Central memory CD4-positive, alpha-beta T cell (primary cell): ENCODE measurements at regions not wholly inside any gene's neighbourhood (a gene's known extent, or its start where the extent isn't known, plus 50 kb on each side); places are given as distances from the start of the nearest gene placed in this dataset.
"Not testable (repeated sequence)": the region's sequence is repeated elsewhere in the genome, so short reads cannot be mapped to it uniquely, and the experiment has no call there.

Source experiments
- DNase-seq: peaks from one replicate; pipeline ENCODE4 v3.0.0; 2022

DNA sequence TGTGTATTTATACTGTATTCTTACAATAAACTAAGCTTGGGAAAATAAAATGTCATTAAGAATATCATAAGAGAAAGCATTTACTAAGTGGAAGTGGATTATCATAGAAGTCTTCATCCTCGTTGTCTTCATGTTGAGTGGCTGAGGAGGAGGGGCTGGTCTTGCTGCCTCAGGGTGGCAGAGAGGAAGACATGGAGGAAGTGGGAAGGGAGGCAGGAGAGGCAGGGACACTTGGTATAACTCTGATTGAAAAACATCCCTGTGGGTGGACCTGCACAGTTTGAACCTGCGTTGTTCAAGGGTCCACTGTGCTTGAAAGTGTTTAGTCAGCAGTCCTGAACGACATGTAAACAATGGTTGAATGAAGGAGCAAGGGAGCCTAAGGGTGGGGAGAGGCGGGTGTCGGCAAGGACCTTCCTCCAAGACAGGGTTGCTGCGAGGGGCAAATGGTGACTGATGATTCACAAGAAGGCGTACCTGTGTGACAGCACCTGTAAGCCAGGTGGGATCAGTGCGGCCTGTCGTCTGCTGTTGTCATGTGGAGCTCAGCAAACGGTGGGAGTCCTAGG, 103.8 kb upstream of the KLF13 start:
- no peak for DNase-seq

DNA sequence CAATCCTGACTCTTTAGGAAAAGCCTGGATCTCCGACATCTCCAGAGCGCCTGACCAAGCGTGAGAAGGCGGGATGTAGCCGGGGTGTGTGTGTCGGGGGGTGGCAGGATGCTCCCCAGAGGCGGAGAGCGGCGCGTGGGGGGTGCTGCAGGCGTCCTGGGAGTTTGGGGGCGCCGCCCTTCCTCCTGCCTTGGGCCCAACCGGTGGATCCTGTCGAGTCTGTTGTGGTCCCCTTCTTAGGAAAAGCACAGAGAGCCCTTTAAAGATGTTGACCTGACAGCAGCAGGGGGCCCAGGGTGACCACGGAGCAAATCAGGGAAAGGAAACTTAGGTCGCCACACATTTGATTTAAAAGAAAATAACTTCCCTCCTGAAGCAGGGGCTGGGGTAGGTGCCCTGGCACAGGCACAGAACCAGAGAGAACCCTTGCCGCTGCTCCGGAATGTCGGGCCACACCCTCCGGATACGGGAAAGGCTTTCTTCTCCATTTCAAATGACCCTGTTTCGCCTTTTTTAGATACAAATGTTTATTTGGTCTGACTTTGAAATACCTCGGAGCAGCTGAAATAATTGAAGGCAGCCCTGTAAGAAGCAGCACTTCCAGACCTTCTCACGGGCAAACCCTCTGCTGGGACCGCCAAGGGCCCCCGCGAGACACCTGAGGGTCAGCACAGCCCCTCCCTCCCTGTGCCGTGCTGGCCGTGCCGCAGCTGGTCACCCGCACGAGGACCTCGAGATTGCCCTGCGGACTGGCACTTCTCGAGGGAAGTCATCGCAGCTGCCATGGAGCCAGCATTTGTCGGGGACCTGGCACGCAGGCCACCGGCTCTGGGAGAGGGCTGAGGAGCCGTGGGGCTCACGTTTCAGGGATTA, 102.9 kb upstream of the KLF13 start:
- no peak for DNase-seq

DNA sequence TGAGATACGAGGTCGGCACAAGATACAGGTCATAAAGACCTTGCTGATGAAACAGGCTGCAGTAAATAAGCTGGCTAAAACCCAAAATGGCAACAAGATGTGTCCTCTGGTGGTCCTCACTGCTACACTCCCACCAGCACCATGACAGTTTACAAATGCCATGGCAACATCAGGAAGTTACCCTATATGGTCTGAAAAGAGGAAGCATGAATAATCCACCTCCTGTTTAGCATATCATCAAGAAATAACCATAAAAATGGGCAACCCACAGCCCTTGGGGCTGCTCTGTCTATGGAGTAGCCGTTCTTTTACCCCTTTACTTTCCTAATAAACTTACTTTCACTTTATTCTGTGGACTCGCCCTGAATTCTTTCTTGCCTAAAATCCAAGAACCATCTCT, 102.0 kb upstream of the KLF13 start:
- not testable (repeated sequence) for DNase-seq

DNA sequence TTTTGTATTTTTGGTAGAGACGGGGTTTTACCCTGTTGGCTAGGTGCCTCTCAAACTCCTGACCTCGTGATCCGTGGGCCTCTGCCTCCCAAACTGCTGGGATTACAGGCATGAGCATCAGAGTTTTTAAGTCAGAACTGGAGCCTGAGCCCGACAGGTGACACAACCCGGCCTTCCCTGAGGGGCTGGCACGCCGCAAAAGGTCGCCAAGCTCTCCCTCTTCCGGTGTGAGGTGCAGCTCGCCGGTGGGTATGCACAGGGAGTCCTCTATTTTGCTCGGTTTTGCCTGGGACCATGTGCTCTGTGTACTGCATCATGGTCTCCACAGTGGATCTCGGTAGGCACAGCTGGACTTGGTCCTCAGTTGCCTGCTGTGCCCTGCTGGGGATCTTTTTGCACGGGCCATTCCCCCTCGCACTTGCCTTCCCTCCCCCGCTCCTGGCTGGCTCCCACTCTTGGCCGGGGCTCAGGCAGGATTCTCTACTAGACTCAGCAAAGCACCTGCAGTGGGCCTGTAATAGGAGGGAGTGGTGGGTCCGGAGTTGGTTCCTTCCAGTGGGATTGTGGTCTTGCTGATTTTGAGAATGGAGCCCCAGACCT, 101.2 kb upstream of the KLF13 start:
- DNase-seq = no peak

DNA sequence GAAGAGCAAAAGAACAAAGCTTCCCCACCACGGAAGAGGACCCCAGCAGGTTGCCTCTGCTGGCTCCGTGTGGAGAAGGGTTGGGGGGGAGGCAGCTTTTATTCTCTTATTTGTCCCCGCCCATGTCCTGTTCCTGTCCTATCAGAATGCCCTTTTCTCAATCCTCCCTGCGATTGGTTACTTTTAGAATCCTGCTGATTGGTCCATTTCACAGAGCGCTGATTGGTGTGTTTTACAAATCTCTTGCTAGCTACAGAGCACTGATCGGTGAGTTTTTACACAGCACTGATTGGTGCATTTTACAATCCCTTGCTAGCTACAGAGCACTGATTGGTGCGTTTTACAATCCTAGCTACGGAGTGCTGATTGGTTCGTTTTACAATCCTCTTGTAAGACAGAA, 100.6 kb upstream of the KLF13 start:
- no peak for DNase-seq

DNA sequence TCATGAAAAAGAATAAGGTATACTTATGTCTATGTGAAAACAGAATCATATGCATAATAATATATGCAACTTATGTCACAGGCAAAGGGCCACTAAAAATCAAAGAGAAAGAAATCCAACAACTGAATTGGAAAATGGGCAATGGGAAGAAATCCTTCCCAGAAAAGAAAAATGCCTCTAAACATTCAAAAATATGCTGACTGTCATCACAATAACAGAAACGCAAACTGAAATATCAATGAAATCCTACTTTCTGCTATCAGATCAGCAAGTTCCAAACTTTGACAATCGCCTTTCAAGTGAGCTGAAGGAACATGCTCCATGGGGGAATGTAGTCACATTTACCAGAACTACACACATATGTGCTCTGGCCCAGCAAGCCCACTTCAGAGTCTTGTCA, 99.4 kb upstream of the KLF13 start:
- no peak for DNase-seq

DNA sequence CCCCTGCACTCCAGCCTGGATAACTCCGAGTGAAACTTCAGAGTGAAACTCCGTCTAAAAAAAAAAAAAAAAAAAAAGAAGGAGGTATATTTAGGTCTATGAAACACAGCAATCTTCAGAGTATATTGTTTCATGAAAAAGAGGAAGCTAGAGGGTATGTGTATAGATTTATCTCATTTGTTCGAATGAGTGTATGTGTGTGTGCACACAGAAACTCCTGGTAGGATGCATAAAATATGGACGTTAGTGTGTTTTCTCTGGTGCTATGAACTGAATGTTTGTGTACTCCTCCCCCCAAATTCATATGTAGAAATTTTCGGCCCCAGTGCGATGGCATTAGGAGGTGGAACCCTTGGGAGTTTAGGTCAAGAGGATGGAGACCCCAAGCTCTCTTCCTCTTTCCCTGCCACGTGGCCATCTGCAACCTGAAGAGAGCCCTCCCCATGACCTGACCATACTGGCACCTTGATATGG, 98.6 kb upstream of the KLF13 start:
- DNase-seq = no peak

DNA sequence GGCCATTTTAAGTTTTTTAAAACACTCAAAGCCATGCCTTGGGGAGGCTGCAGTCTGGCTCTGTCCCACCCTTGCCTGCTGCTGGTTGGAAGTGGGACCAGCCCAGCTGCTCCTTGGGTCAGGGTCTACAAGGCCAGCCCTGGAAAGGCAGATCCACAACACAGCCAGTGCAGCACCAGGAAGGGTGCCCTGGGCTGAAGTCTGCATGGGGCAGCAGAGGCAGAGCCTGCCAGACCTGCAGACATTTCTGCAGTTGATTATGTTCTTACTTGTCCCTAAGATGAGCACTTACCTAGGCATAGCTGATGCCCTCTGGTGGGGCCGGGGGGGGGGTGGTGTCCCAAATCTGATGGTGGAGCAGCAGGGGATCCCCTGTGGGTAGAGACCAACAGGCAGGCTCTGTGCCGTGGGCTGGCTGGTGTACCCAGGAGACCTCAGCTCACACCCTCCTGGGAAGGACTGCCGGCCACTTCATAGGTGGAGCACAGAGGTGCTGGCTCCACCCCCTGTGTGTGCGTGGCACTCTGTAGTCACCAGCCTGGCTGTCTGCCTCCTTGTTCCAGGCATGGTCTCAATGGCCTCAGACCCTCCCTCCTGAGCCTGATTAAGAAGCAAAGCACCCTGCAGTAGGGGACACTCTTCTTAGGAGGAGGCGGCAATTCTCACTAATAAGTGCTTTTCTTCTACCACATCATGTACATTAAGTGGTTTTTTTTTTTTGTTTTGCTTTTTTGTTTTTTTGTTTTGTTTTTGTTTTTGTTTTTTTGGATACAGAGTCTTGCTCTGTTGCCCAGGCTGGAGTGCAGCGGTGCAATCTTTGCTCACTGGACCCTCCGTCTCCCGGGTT, 97.4 kb upstream of the KLF13 start:
- DNase-seq = no peak

DNA sequence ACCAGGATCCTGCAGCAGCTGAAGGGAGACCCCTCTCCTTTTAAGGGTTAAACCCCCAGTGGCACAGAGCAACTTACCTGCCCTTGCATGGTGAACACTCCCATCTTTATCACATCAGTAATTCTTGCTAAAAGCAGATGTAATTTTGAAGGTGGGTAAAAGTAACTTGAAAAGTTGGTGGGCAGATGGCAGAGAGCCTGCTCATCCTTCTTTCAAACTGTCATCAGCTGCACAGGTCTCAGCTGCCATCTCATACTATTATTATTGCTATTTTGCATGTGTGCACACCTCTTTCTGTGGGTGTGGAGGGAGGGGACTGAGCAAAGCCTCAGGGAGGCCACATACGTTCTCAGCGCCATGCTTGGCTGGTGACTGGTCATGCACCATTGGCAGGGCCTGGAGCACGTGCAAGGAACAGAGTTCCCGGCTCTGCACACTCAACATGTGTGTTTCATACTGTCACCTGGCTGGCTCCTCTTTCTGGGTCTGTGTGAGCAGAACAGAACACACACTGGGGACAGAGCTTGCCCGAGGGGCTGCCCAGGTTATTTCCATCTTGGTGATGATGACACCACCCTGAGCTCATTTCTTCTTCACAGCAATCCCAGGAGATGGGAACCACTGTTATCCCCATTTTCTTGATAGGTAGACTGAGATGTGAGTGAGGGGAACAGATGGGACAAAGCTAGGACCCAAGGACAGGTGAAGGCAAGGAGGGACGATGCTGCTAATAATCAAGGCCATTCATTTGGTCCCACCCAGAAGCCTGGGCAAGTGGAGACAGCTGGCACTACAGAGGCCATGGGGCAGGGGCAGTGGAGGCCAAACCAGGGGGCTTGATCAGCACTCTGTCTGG, 95.8 kb upstream of the KLF13 start:
- no peak for DNase-seq

DNA sequence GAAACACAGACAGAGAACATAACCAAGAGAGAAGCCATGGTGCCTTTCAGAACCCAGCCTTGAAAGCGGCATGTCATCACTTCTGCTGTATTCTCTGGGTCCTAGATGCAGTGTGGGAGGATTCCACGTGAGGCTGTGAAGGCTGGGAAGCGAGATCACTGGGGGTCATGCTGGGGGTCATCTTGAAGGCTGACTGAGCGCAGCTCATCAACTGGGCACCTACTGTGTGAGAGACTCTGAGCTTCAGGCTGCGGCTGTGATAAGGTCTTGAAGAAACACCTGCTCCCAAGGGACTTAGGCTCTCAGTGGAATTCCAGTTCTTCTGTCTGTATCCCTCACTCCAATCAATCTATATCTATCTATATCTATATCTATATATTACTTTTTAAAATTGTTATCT, 91.8 kb upstream of the KLF13 start:
- DNase-seq = no peak

DNA sequence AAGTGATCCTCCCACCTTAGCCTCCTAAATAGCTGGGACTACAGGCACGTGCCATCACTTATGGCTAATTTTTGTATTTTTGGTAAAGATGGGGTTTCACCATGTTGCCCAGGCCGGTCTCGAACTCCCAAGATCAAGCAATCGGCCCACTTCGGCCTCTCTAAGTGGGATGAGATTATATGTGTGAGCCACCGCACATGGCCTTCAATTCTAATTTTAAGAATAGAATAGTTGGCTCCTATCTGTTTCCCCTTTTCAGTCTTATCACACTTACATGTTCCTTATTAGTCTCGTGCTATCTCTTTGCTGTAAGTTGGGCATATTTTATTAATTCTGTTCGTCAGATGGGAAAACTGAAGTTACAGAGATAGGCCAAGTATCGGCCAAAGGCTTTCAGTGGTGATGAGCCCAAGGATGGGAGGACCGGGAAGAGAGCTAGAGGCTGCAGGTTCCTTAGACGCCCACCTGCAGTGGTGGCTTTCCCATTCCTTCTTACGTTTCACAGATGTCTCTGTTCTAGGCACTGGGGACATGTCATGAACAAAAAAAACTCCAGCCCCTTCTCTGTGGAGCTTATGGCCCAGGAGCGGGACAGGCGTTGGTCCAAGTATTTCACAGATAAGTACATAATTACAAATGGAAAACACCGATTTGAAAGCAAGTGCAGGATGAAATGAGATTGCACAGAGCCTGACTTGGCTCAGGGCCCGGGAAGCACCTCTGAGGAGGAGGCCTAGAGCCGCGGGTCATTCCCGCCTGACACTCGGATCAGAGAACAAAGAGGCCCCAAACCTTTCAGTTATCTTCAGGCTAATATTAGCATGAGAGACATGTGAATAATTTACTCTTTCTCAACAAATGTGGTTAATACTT, 91.1 kb upstream of the KLF13 start:
- DNase-seq = no peak

DNA sequence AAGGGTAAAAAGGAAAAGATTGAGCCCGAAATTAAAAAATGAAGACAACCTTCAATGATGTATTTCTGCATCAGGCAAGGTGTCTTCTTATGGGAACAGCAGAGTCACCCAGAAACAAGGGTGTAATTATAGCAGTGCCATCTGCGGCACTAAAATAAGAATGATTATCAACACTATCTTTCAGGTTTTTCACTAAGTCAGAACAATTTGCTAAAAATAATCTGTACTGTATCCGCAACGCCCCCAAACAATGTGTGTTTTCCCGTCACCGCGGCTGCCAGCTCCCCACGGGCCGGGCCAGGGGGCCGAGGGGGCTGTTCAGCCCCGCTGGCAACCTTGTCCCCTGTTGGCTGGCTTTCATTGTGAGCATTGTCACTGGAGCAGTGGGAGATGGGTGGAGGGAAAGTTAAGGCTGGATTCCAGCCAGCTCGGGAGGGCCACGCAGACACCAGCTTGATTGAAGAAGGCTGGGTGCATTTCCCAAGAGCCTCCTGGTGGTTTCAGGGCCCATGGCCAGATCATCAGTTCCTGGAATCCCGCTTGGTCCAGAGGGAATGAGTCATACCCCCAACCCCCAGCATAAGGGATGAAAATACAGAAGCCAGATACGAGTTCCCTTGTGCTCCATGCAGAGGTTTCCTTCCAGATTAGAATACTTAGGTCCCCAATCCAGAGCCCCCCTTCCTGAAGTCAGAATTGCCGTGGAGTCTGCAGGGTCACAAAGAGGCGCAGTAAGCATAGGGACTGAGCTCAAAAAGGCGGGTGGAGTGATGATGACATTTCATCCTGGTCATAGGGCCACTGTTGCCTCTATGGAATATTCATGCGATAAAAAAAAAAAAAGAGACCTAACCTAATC, 90.2 kb upstream of the KLF13 start:
- DNase-seq = no peak

DNA sequence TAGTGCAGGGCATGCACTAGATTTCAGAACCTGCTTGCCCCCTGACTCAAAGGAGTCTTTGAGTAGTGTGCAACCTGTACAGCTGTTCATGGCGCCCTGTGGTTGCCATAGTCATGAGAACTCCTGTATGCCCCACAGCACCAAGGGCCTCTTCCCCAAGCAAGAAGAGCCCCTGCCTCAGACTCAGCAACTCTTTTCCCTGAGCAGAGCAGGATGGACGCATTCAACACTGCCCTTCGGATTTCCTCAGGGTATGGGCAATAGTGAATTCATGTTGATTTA, 89.7 kb upstream of the KLF13 start:
- no peak for DNase-seq

DNA sequence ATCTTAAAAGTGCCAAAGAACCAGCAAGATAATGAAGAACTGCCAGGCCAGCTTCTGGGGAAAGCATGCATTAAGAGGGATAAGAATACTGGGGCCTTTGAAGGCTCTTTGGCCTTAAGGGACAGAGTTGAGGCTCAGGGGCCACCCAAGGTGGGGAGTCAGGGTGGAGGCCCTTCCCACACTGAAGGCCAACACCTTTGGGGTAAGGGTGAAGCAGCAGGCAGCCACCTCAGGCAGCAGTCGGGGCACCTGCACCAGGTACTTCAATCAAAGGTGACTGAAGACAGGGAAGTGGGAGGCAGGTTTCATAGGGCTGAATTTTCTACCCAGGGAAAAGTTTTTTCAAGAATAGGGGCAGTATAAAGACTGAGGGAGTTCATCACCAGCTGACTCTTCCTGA, 87.7 kb upstream of the KLF13 start:
- no peak for DNase-seq

DNA sequence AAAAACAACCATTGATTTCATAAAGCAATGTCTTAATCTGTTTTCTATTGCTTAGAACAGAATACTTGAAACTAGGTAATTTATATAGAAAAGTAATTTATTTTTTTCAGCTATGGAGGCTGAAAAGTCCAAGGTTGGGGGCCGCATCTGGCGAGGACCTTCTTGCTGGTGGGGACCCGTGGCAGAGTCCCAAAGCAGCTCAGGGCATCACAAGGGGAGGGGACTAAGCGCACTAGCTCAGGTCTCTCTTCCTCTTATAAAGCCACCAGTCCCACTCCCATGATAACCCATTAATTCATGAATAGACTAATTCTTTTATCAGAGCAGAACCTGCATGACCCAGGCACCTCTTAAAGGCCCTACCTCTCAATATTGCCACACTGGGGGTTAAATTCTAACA, 87.2 kb upstream of the KLF13 start:
- DNase-seq = no peak

DNA sequence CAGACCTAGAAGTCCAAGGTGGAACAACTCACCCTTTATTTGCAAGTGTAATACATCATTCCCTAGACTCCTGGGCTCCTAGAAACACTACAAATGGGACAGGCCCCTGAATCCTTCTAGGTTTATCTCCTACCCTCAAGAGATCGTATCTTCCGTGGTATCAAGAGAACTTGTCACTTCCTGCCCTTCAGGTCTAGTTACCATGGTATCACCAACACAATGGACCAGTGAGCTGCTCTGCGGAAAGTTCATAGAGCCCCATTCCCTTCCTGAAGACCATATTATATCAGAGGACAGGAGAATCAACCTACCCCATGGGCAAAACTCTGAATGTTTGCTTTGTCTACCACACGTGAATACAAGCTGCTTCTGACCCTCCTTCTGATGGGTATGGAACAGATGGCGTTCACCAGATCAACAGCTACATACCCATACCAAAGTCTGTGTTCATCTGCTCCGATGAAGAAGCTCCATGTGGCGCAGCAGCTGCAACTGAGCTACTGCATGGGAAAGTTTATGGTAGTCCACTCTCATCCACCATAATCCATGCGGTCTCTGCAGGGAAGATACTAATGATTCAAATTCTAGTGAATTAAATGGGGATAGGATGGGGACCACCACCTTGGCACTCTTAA, 84.6 kb upstream of the KLF13 start:
- DNase-seq = peak; percentile 78

DNA sequence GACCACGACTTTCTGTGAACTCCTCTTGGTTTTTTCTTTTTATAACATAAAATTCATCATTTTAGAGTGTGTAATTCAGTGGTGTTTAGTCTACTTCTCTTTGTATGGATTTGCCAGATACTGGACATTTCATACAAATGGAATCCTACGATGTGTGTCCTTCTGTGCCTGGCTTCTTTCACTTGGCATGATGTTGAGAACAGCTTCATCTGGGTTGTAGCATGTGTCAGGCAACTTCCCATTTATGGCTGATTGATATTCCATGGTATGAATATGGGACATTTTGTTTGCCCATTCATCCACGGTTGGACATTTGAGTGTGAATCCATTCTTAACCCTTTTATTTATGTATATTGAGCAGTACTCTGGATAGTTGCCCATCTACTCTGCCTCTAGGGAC, 82.7 kb upstream of the KLF13 start:
- DNase-seq = no peak

DNA sequence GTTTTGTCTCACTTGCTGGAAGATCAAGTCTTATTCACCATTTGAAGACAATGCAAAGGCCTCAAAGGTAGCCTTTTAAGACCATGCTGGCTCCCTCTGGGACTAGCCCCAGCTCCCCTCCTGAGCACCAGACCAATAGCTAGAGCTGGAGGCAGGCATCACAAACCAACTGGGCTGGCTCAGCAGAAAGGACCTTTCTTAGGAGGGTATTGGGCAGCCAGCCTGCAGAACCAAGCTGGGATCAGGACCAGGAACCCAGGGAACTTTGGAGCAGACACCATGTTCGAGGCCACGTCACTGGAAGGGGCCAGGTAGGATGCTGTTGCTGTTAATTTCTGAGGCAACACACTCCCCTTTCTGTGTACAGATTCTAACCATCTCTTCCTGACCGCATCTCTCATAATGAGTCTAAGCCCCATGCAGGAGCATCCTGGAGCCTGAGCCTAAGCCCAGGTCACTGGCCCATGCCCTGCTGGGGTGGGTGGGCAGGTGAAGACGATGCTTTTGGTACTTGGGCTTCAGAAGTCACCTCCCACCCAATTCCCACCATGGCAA, 81.4 kb upstream of the KLF13 start:
- DNase-seq = no peak

DNA sequence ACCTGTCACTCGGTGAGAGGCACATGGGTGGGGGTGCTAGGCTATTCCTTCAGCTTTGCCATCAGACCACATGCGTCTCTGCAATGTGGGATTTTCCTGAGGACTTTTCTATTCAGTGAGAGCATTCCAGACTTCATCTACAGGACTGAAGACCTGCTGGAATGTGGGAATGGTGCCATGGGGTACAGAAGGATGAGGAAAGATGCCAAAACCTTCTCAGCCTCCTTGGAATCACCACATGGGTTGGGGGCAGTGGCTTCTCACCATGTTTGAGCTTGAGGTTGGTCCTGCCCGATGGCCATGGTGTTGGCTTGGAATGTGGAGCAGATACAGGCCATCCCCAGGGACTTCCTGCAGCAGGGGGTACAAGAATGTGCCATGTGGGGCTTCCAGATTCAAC, 80.9 kb upstream of the KLF13 start:
- DNase-seq = no peak

DNA sequence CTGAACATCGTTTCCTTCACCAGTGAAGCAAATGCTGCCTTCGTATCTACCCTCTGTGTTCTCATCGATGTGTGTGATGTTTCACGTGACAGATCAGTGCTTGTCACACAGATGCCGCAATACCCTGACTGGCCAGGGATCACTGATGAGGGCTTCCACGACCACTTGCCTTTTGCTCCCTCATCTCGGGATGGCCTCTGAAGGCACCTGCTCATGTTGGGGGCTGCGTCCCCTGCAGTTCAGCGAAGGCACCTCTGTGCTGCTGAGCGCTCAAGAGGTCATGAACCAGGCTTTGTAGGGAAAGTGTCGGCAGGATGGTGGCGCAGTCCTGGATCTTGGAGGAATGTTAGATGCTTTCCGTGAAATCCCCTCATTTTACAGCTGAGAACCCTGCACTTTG, 79.2 kb upstream of the KLF13 start:
- no peak for DNase-seq
